GM18499 (cell line): ENCODE measurements at regions not wholly inside any gene's neighbourhood (a gene's known extent, or its start where the extent isn't known, plus 50 kb on each side); places are given as distances from the start of the nearest gene placed in this dataset.
"Not testable (repeated sequence)": the region's sequence is repeated elsewhere in the genome, so short reads cannot be mapped to it uniquely, and the experiment has no call there.

Experiments
- ATAC-seq: cut with Tn5 transposase; IDR thresholded peaks from one replicate; pipeline ENCODE4 v1.9.1; 2021; ENCODE audit warnings: moderate number of reproducible peaks; ENCODE audit not compliant: insufficient read depth, unreplicated experiment

DNA sequence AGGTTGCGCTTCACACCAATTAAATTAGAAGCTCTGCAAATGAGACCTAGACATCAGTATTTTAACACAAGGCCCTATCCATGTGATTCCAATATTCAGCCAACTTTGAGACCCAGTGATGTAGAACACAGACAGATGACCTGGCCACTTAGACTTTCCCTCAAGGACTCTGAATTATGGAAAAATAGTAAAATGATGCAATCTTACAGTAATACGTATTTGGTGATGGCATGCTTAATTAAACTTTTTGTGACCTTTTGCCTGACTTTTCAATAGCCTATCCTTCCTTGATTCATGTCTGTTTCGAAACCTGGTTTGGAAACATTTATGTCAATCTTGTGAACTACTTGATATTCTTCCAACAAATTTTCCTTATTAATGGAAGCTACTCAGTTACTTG is 521.2 kb downstream of the KCNA4 start:
- ATAC-seq, result no peak

DNA sequence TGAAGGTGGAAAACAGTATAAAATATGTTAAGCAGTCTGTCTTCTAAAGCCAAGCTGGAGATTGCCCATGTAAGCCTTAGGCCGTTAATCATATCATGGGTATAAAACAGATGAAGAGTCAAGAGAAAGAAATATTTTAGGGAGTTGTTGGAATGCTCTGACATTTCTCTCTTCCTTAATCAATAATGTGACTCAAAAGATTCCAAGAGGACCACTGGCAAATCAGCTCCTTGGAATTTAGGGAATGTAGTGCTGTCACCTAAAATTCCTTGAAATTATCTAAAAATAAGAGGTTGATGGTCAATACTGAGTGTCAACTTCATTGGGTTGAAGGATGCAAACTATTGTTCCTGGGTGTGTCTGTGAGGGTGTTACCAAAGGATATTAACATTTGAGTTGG is 525.9 kb downstream of the KCNA4 start:
- ATAC-seq, result no peak

DNA sequence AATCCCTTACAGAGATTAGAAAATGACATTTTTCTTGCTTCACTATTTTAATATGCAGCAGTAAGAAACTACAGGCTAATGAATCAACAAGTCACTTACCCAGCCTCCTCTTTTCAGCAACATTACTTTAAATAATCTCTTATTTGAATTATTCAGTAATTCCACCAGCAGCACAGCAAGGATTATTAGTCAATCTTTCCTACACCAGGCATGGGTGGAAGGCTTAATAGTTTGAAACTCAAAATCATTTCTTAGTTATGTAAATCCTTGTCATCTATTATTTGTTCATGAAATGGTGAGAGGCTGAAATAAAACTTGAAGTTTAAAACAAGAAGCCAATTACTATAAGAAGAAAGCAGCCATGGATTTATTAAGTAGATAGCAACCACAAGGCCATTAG is 530.5 kb downstream of the KCNA4 start:
- ATAC-seq, result no peak

DNA sequence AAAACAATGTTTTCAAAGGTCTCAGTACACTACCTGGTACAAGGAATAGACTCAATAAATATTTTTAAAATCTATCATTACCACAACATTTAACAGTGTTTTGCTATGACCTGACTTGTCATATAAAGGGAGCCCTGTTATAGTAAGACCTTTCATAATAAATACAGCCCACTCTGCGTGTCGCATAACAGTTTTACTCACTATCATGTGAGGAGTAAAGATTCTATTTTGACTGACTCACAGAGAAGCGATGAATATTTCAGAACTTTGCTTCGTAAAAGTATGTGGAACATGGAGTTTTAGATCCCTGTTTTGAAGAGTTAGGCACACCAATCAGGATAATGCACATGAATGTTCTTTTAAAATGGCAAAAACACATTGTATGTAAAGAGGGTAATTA is 531.2 kb downstream of the KCNA4 start:
- ATAC-seq, result no peak

DNA sequence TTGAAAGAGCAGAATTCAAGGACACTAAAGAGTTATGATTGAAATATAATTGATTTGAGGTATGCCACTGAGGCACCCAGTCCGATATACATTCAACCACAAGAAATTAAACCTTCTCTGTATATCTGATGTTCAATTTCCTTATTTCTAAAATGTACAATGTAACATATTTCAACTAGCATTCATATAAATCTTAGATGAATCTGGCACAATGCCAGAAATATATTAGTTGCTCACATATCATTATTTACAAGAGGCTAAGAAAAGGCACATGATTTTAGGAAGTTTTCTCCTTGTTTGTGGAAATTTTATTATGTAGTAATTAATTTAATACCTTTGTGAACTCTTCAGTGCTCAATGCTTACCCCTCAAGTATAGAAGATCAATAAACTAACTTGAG is 532.3 kb downstream of the KCNA4 start:
- no peak for ATAC-seq

DNA sequence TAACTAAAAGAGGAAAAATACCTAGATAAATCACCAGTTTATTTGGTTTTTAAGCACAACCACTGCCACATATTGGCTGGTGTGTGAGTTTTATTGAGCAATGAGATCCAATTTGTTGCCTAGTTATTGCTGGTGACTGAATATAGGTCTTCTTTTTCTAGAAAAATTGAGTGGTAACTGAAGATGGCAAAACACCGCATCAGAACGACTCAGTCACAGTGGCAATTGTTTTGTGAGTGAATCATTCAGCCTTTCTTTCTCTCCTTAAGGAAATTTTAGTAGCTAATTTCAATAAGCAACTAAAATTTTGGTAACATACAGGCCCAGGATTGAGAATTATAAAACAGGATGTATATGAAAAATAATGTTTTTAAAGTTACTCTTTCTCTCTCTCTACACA is 533.0 kb downstream of the KCNA4 start:
- ATAC-seq, result no peak

DNA sequence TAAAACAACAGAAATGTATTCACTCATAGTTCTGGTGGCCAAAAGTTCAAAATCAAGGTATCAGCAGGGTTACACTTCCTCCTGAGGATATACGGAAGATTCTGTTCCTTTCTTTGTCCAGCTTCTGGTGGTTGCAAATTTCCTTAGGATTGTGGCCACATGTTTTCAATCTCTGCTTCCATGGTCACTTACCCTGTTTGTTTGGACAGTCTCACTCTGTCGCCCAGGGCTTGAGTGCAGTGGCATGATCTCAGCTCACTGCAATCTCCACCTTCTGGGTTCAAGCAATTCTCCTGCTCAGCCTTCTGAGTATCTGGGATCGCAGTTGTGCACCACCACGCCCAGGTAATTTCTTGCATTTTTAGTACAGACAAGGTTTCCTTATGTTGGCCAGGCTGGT is 534.3 kb downstream of the KCNA4 start:
- no peak for ATAC-seq

DNA sequence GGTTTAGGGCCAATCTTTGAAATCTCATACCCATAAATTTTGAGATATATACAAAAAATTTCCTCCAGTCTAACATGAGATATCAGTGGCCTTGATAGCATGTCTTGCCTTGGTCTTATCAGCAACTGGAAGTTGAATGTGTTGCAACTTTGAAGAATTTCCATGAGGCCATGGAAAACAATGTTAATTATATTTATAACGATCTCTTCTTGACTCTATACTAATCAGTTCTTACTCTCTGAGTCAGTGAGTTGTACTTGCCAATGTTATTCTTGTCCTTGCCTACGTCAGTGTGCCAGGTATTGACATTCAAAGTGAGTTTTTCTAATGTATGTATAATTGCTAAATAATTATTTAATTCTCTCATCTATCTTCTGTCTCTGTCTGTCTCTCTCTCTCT is 535.1 kb downstream of the KCNA4 start:
- ATAC-seq, result no peak

DNA sequence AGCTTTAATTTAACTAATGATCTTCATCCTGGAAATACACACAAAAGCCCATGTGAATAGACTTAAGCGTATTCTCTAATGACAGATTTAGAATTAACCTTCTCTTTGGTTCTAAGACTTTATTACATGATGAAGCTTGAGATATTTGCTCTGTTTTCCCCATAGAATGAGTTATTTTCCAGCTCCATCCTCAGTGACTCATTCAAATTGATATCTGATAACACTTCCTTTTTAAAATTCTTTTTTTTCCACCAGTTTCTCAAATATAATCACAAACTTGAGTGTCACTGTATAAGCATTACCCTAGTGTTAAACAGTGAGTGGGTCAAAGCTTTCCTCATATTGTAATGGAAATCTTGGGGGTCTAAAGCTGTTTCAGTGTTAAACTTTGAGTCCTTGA is 535.8 kb downstream of the KCNA4 start:
- ATAC-seq, result no peak

DNA sequence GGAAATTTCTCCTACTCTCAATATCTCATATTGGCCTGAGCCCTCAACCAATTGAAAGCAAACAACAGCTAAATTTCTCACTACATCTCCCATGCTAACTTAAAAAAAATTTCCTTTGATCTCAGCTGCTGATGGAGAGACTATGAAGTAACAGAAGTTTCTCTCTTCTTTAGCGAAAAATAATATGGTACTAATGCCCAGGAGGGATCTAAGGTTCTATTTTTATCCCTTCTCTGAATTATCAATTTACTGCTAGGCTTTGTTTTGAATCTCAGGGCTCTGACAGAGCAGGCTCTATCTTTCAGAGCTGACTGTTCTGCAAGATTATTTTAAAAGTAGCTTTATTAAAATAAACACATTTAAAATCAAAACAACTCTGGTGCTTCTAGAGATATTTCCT is 558.6 kb downstream of the KCNA4 start:
- ATAC-seq, result no peak

DNA sequence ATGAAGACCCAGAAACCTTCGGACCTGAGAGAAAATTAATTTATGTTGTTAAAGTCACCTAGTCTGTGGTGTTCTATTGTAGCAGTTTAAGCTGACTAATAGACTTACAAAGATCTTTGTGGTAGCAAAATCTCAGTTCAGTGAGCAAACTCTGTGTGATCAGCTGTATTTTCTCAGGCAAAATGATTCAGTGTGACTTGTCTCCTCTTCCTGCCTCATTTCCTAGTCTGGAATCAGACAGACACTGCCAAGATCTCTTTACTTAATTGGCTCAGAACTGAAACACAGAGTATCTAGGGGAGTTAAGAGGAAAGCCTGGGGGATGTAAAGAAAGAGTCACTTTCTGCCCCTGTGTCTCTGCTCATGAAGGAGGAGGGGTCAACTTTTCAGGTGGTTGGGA is 564.7 kb downstream of the KCNA4 start:
- no peak for ATAC-seq

DNA sequence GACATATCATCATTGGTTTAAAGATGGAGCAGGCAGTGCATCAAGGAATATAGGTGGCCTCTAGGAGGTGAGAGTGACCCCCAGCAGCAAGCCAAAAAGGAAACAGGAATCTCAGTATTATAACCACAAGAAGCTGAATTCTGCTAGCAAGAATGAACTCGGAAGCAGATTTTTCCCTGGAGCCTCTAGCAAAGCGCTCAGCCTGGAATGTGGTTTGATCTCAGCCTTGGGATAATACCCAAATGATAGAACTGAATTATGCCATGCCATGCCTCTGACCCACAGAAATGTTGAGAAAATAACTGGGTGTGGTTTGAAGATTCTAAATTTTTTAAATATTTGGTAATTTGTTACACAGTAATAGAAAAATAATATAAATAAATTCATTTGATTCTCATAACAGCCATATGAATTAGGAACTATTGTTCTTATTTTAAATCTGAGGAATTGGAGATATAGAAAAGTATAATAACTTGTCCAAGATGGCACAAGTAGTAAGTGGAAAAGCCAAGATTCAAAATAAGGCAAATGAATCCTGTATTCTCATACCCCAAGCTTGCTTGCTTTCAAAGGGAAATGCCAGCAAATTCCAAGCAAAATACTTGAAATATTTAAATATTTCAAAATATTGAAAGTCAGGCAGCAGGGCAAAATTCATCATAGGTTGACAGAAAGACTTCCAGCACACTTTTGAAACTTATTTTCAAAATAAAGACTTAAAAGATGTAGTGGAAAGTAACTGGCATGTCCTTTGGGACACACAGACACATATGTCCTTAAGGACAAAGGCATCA is 567.4 kb downstream of the KCNA4 start:
- ATAC-seq, result no peak

DNA sequence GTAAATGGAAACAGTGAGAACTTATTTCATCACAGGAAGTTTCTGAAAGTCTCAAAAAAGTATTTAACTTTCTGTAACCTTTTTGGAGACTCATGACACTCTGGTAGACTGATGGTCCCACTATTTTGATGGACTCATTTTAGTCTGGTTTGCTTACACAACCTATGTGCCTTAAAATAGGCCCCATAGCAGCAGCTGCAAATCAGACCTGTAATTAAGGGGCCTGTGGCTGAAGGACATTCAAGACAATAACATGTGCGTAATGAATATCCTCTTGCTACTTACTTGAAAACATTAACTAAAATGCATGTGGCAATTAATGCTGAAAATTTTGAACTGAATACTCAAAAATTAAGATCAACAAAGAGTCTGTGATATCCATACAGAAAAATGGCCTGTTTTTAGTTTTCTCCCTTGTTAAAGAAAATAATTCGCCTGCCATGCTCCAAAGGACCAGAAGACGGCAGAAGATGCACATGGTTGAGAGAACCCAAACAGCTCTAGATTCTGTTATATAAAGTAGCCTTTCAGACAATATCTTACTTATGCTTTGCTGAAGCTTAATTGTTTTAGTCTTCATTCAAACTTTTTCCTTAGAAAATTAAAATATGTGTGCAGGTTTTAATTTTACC is 568.5 kb downstream of the KCNA4 start:
- ATAC-seq, result no peak

DNA sequence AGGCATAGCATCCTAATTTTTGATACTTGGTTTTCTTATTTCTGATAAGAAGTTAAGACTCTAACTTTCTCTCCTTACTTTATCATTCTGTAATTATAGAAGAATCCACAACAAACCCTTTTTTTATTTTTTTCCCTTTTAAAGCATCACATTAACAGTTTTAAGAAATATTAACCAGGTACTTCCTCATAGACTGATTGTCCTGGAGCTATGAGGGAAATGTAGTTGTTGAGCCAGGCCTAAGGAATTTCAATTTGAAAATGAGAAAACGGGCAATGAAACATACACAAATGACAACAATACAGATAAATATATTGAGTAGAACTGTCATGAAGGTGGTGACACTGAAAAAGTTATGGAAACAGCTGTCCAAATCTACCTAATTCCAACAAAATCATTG is 569.0 kb downstream of the KCNA4 start:
- ATAC-seq, result no peak

DNA sequence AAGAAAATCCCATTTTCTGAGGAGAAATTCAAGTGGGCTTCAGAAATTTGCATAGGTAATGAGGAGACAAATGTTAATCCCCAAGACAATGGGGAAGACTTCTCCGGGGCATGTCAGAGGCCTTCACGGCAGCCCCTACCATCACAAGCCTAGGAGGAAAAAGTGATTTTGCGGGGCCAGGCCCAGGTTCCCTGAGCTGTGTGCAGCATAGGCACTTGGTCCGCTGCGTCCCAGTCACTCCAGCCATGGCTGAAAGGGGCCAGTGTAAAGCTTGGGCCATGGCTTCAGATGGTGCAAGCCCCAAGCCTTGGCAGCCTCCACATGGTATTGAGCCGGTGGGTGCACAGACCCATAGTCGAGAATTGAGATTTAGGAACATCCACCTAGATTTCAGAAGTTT is 570.7 kb downstream of the KCNA4 start:
- no peak for ATAC-seq

DNA sequence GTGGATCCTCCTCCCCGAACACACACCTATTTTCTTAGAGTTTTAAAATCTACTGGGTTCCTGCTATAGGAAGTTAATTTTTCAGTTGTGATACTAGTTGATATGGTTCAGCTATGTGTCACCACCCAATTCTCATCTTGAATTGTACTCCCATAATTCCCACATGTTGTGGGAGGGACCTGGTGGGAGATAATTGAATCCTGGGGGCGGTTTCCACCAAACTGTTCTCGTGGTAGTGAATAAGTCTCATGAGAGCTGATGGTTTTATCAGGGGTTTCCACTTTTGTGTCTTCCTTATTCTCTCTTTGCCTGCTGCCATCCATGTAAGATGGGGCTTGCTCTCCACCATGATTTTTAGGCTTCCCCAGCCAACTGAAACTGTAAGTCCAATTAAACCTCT is 571.6 kb downstream of the KCNA4 start:
- not testable (repeated sequence) for ATAC-seq

DNA sequence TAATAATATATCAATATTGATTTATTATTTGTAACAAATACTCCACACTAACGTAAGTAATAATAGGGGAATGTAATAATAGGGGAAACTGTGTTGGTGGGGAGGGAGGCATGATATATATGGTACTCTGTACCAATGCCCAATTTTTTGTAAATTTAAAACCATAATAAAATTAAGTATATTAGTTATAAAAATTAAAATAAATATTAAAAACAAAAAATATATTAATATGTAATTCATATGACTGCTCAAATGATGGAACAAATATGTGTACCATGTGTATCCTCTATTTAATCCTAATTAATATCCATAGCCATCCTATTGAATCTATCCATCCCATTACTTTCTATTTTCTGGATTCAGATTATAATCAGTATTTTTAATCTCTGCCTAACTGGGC is 578.0 kb downstream of the KCNA4 start:
- no peak for ATAC-seq

DNA sequence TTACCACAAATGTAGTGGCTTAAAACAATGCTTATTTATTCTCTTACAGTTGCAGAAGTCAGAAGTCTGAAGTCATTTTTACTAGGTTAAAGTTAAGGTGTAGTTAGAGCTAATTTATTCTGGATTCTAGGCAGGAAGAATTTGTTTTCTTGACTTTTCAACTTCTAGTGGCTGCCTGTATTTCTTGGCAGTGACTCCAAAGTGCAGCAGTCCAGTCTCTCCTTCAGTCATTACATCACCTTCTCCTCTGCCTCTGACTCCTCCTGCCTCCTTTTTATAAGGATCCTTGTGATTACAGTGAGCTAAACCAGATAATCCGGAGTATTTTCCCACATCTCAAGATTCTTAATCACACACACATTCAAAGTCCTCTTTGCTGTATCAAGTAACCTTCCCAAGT is 581.4 kb downstream of the KCNA4 start:
- ATAC-seq, result no peak

DNA sequence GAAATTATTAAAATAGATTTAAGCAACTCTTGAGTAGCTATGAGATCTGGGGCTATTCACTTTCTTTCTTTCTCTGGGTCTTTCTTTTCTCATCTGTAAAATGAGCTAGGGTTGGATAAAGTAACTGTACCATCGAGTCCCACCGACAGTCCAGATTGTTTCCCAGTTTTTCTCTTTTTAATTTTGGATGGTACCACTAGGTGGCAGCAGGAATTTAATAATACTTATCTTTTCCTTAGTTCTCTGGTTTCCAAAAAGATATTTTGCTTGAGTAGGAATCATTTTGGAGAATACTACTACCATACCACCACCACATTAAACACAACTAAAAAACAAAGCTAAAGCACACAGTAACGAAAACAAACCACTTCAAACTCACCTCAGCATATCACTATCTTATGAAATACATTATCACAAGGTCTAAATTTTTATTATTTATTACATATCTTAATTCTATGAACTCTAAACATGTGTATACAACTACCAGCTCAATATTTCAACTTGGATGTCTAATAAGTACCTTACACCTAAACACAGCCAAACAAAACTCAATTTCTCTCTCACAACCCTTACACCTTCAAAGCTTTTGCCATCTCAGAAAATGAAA is 584.0 kb downstream of the KCNA4 start:
- ATAC-seq, result no peak

DNA sequence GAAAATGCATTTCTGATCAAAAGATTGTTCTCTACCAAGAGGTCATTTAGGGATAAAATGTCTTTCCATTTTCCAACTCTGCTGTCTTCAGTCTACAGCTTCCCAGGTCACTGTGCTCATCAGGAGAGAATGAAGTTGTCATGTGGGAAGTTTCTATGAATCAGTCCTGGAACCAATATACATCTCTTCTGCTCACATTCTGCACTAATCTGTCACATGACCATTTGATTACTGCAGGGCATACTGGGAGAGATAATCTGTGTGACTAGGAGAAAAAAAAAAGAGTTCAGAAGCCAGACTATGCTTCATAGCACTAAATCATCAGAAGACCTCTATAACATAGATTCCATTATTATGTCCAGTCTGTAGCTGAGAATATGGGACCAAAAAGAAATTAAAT is 611.5 kb downstream of the KCNA4 start:
- no peak for ATAC-seq

DNA sequence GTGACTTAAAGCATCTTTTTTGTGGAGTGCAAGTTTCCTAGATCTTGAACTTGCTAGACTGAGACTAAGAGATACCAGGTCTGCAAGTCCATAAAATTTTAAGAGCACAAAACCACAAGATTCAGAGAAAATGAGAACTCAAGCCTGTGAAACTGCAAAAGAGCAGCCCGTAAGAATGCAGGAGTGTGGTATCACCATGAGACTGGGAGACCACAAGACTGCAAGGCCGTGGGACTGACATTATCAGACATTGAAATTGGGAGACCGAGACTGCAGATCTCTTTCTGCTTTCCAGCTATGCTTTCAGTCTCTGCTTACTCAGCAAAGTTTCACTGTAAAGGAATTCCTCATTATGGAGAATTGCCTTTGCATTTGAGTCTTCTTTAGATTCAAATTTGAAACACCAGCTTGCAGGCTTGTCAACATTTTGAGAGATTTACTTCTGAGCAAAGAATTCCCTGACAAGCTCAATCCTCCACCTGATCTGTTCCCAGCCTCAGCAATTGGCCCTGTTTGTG is 621.2 kb downstream of the KCNA4 start:
- no peak for ATAC-seq

DNA sequence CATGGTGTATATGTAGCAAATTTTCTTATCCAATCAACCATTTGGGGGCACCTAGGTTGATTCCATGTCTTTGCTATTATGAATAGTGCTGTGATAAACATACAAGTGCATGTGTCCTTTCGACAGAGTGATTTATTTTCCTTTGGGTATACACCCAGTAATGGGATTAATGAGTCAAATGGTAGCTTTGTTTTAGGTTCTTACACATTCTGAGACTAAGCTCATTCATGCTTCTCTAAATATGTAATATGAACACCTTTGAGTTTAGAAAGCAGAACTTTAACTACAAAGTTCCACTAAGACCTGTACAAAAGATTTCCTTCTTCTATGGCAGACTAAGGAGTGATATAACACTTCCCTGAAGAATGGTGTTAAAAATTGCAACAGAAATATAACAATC is 627.0 kb downstream of the KCNA4 start:
- no peak for ATAC-seq
